ENCODE measurements at regions not wholly inside any gene's neighbourhood (a gene's known extent, or its start where the extent isn't known, plus 50 kb on each side); places are given as distances from the start of the nearest gene placed in this dataset.

DNA sequence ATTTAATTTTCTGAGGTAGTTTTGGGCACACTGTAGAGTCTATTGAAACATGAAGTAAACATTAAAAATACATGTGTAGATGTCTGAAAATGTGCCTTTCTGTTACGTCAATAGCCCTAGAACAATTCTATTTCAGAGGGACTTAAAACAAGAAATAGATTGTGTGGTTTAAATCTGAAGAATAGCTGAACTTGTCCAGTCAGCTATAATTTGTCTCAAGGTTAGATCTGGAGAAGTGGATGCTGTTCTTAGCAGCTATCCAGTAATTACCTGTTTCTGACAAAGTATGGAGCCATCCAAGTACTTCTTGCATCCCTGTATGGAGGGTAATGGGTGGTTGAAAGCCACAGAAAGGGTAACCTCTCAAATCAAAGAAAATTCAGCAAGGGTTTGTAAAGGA is 92.8 kb downstream of the SEPTIN7 start:
- TF ChIP-seq, protein P1, sequence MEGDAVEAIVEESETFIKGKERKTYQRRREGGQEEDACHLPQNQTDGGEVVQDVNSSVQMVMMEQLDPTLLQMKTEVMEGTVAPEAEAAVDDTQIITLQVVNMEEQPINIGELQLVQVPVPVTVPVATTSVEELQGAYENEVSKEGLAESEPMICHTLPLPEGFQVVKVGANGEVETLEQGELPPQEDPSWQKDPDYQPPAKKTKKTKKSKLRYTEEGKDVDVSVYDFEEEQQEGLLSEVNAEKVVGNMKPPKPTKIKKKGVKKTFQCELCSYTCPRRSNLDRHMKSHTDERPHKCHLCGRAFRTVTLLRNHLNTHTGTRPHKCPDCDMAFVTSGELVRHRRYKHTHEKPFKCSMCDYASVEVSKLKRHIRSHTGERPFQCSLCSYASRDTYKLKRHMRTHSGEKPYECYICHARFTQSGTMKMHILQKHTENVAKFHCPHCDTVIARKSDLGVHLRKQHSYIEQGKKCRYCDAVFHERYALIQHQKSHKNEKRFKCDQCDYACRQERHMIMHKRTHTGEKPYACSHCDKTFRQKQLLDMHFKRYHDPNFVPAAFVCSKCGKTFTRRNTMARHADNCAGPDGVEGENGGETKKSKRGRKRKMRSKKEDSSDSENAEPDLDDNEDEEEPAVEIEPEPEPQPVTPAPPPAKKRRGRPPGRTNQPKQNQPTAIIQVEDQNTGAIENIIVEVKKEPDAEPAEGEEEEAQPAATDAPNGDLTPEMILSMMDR (IDR thresholded peaks at IDR 0.05): no peak
- no peak for TF ChIP-seq TCF7L2 (IDR thresholded peaks at IDR 0.05; ENCODE audit: low read depth, low read length)
- TF ChIP-seq SIN3A (IDR thresholded peaks at IDR 0.05; ENCODE audit: borderline replicate concordance, insufficient read depth, low read depth, low read length): no peak
- no peak for TF ChIP-seq POLR2AphosphoS5 (IDR thresholded peaks at IDR 0.05; ENCODE audit: low read depth, low read length)
